Calu3 (cell line): ENCODE measurements at regions not wholly inside any gene's neighbourhood (a gene's known extent, or its start where the extent isn't known, plus 50 kb on each side); places are given as distances from the start of the nearest gene placed in this dataset.

Source experiments
- BruUV-seq: library from RNA; stranded (reverse); fragments of 400-500 nt; replicated peaks from 2 replicates; lab custom pipeline; 2021; lab: Mats Ljungman, UMichigan
- CTCF ChIA-PET: fragments of 300-600 bp; sonication (Branson Sonifier 250); formaldehyde crosslinking; loops from one replicate; lab custom pipeline; 2022; ENCODE audit warnings: antibody characterized with exemption; lab: Charles Lee
- DNase-seq: peaks from one replicate; pipeline ENCODE4 v3.0.0; 2022
- H3K27ac Mint-ChIP-seq: one replicate; pipeline ENCODE4 v1.8.0; 2022; ENCODE audit warnings: mixed read lengths; ENCODE audit not compliant: unreplicated experiment
- H3K27me3 Mint-ChIP-seq: one replicate; pipeline ENCODE4 v1.8.0; 2022; ENCODE audit warnings: mixed read lengths; ENCODE audit not compliant: unreplicated experiment
- H3K36me3 Mint-ChIP-seq: one replicate; pipeline ENCODE4 v1.8.0; 2022; ENCODE audit warnings: mild to moderate bottlenecking, moderate library complexity, mixed read lengths; ENCODE audit not compliant: insufficient read depth, unreplicated experiment
- H3K4me1 Mint-ChIP-seq: one replicate; pipeline ENCODE4 v1.8.0; 2022; ENCODE audit warnings: mild to moderate bottlenecking, low read depth, mixed read lengths; ENCODE audit not compliant: unreplicated experiment
- H3K4me3 Mint-ChIP-seq: one replicate; pipeline ENCODE4 v1.8.0; 2022; ENCODE audit warnings: mild to moderate bottlenecking, low read depth, moderate library complexity, mixed read lengths; ENCODE audit not compliant: unreplicated experiment
- H3K9me3 Mint-ChIP-seq: one replicate; pipeline ENCODE4 v1.8.0; 2022; ENCODE audit warnings: low read depth, mixed read lengths; ENCODE audit not compliant: unreplicated experiment
- intact Hi-C: fragments of 100-400 bp; cut with micrococcal nuclease; formaldehyde crosslinking; loops from one replicate; pipeline ENCODE4 v1.10.0; 2022; ENCODE audit not compliant: unreplicated experiment
- TF ChIP-seq, protein P1 (sequence below): fragments of 200-600 bp; IDR thresholded peaks from one replicate; pipeline ENCODE4 v1.8.0; 2022; ENCODE audit warnings: antibody characterized with exemption; ENCODE audit not compliant: unreplicated experiment

- DNase-seq: no peak
- Mint-ChIP-seq H3K36me3 (no peaks in the 10 kb centered on the region), H3K27me3 (no peaks in the 10 kb centered on the region), H3K4me1 (no peaks in the 10 kb centered on the region), H3K4me3 (no peak overlapping the region), H3K27ac (no peak overlapping the region), H3K9me3 (no peaks in the 10 kb centered on the region)
- TF ChIP-seq, protein P1, sequence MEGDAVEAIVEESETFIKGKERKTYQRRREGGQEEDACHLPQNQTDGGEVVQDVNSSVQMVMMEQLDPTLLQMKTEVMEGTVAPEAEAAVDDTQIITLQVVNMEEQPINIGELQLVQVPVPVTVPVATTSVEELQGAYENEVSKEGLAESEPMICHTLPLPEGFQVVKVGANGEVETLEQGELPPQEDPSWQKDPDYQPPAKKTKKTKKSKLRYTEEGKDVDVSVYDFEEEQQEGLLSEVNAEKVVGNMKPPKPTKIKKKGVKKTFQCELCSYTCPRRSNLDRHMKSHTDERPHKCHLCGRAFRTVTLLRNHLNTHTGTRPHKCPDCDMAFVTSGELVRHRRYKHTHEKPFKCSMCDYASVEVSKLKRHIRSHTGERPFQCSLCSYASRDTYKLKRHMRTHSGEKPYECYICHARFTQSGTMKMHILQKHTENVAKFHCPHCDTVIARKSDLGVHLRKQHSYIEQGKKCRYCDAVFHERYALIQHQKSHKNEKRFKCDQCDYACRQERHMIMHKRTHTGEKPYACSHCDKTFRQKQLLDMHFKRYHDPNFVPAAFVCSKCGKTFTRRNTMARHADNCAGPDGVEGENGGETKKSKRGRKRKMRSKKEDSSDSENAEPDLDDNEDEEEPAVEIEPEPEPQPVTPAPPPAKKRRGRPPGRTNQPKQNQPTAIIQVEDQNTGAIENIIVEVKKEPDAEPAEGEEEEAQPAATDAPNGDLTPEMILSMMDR: no peak
- CTCF ChIA-PET: no interaction called here
- intact Hi-C loops: no loop called here
- BruUV-seq: no TSS peak
Observed at GRCh38 chr13:64417581-64417980, 2812.6 kb downstream of the PCDH9 start.

DNA sequence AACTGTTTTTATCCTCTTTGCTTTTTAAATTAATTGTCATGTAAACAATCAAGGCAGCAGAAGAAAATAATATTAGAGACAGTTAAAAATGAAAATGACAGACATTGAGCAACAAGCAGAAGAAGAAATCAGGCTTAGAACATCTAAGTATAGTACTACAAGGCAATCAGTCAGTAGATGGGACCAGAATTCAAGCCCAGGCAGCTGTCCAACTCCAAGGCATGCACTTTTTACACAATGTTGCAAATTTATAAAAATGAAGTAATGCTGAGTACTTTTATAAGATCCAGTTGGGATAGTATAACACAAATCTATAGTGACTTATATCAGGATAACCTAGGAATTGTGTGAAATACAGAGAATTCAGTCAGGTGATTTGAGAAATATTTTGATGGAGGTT is 2815.8 kb downstream of the PCDH9 start:
- H3K36me3 Mint-ChIP-seq: no peaks in the 10 kb centered on the region
- H3K27me3 Mint-ChIP-seq: no peaks in the 10 kb centered on the region
- no TSS peak for BruUV-seq

DNA sequence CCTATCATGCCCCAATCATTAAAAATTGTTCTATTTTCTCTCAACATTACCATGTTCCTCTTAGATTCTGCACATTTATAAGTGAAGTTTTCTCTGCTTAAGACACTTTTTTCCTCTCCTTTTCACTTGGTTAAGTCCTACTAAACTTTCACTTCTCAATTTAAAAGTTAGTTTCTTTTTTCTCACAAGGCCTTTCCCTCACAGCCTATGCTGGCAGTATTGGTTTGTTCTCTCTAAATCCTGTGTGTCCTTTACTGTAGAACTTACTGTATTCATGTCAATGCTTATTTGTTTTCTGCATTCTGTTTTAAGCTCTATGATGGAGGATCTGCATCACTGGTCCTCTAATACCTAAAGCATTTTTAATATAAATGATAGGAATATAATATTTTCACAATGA is 2816.6 kb downstream of the PCDH9 start:
- no peaks in the 10 kb centered on the region for H3K4me1 Mint-ChIP-seq
- CTCF ChIA-PET: no interaction called here
- intact Hi-C loops: no loop called here
- TF ChIP-seq, protein P1: no peak
- DNase-seq: no peak
- no peaks in the 10 kb centered on the region for H3K27me3 Mint-ChIP-seq
- no peaks in the 10 kb centered on the region for H3K36me3 Mint-ChIP-seq
- no peak overlapping the region for H3K27ac Mint-ChIP-seq
- no peaks in the 10 kb centered on the region for H3K9me3 Mint-ChIP-seq
- BruUV-seq: no TSS peak
- H3K4me3 Mint-ChIP-seq: no peak overlapping the region

More for the DNA sequence above, 2815.8 kb downstream of the PCDH9 start:
- Mint-ChIP-seq H3K27ac (no peak overlapping the region), H3K4me1 (no peaks in the 10 kb centered on the region), H3K9me3 (no peaks in the 10 kb centered on the region), H3K4me3 (no peak overlapping the region)
- CTCF ChIA-PET: no interaction called here
- TF ChIP-seq, protein P1: no peak
- intact Hi-C loops: no loop called here
- no peak for DNase-seq

DNA sequence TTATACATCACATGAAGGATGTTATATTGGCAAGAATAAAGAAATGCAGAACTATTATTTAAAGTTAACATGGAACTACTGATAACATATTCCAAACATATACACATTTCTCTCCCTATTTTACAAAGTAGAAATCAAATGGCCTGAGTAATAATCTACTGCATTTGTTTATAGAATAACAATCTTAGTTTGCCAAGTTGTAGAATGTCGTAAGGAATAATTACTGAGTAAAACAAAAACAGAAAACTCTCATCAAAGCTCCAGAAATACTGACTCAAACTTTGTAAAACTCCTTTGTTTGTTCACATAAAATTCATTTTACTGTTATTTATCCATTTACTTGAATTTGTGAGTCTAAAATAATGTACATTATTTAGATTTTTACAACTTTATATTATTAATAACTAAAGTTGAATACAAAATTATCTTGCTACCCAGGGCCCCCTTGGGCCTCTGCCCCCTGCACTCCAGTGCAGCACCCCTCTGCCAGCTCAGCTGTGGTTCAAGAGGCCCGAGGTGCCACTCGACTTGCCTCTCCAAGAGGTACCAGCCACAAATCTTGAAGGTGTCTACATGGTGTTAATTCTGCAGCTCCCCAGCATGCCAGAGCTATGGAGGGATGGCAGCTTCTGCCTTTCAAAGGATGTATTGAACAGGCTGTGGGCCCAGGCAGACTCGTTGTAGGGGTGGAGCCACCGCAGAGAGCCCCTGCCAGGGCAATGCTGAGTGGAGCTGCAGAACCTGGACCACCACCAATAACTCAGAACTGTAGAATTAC is 2819.7 kb downstream of the PCDH9 start:
- DNase-seq: no peak
- Mint-ChIP-seq H3K4me1 (no peaks in the 10 kb centered on the region), H3K27ac (no peak overlapping the region), H3K9me3 (no peaks in the 10 kb centered on the region), H3K36me3 (no peaks in the 10 kb centered on the region), H3K27me3 (no peaks in the 10 kb centered on the region), H3K4me3 (no peak overlapping the region)
- intact Hi-C loops: no loop called here
- no TSS peak for BruUV-seq
- TF ChIP-seq, protein P1: no peak
- CTCF ChIA-PET: no interaction called here
